ENCODE measurements at regions not wholly inside any gene's neighbourhood (a gene's known extent, or its start where the extent isn't known, plus 50 kb on each side); places are given as distances from the start of the nearest gene placed in this dataset.

- H3K4me1 ChIP-seq (ENCODE audit: insufficient read depth, low read length) = peaks cover 10% of the 10 kb centered on the region; the same call in 1 of the 2 replicates
- BruUV-seq (replicated peaks) = no TSS peak
- H2AFZ ChIP-seq (ENCODE audit: low read length) = no peak overlapping the region
- no peaks in the 10 kb centered on the region for H3F3A ChIP-seq (ENCODE audit: low read length, unreplicated experiment)
- no peak for ATAC-seq
- no peaks in the 10 kb centered on the region for H3K9me3 ChIP-seq (ENCODE audit: low read length)
- H3K27ac ChIP-seq (ENCODE audit: low read length) = no peak overlapping the region
- no peaks in the 10 kb centered on the region for H3K79me2 ChIP-seq (ENCODE audit: low read length)
- no peak overlapping the region for H3K4me3 ChIP-seq (ENCODE audit: low read length)
- TF ChIP-seq EZH2phosphoT487 (IDR thresholded peaks at IDR 0.05; ENCODE audit: borderline replicate concordance, low read length) = no peak
- TF ChIP-seq CTCF (conservative IDR thresholded peaks at IDR 0.05; ENCODE audit: low read depth, low read length) = no peak
- TF ChIP-seq EZH2 (IDR thresholded peaks at IDR 0.05; ENCODE audit: low read length, unreplicated experiment) = no peak
- H3K36me3 ChIP-seq (ENCODE audit: low read depth, low read length) = no peaks in the 10 kb centered on the region
- ChIA-PET POLR2A (ENCODE audit: unreplicated experiment) (no interaction called here), CTCF (no interaction called here)
- no peaks in the 10 kb centered on the region for H3K9me2 ChIP-seq (replicated peaks; ENCODE audit: low read length)
- intact Hi-C loops (cut with micrococcal nuclease) = no loop called here
- H4K20me1 ChIP-seq (ENCODE audit: low read length) = no peaks in the 10 kb centered on the region
- H3K9ac ChIP-seq (ENCODE audit: low read length) = no peak overlapping the region
- no peak for DNase-seq
- no peak overlapping the region for H3K4me2 ChIP-seq (ENCODE audit: low read length)
- H3K27me3 ChIP-seq (ENCODE audit: low read length) = no peaks in the 10 kb centered on the region
Measured at GRCh38 chr18:39524370-39524769, 1958.8 kb upstream of the CELF4 start.

- Histone ChIP-seq H3F3A (ENCODE audit: low read length, unreplicated experiment) (no peaks in the 10 kb centered on the region), H3K9me3 (ENCODE audit: low read length) (no peaks in the 10 kb centered on the region), H3K9ac (ENCODE audit: low read length) (no peak overlapping the region), H3K36me3 (ENCODE audit: low read depth, low read length) (no peaks in the 10 kb centered on the region), H3K4me3 (ENCODE audit: low read length) (no peak overlapping the region), H3K4me1 (ENCODE audit: insufficient read depth, low read length) (peaks cover 10% of the 10 kb centered on the region; the same call in 1 of the 2 replicates), H3K27ac (ENCODE audit: low read length) (peak overlapping the region; percentile 13; the same call in 1 of the 2 replicates), H3K79me2 (ENCODE audit: low read length) (no peaks in the 10 kb centered on the region), H4K20me1 (ENCODE audit: low read length) (no peaks in the 10 kb centered on the region), H3K27me3 (ENCODE audit: low read length) (no peaks in the 10 kb centered on the region), H3K4me2 (ENCODE audit: low read length) (no peak overlapping the region), H2AFZ (ENCODE audit: low read length) (no peak overlapping the region), H3K9me2 (replicated peaks; ENCODE audit: low read length) (no peaks in the 10 kb centered on the region)
- intact Hi-C loops (cut with micrococcal nuclease) = no loop called here
- ChIA-PET POLR2A (ENCODE audit: unreplicated experiment) (interaction anchor here (0.6 kb wide), 1 partner anchor 294 kb away, joined by 3 read pairs; no protein-coding TSS in a partner anchor), CTCF (no interaction called here)
- peak; percentile 95 for ATAC-seq
- TF ChIP-seq EZH2phosphoT487 (IDR thresholded peaks at IDR 0.05; ENCODE audit: borderline replicate concordance, low read length) = no peak
- no peak for TF ChIP-seq EZH2 (IDR thresholded peaks at IDR 0.05; ENCODE audit: low read length, unreplicated experiment)
- no peak for TF ChIP-seq CTCF (conservative IDR thresholded peaks at IDR 0.05; ENCODE audit: low read depth, low read length)
- BruUV-seq (replicated peaks) = no TSS peak
- DNase-seq = peak; percentile 47
Measured at GRCh38 chr18:39523281-39523680, 1957.7 kb upstream of the CELF4 start.

GRCh38 chr18:39521164-39521563, 1955.6 kb upstream of the CELF4 start:
- ATAC-seq (no peak), DNase-seq (no peak)
- Histone ChIP-seq H3K79me2 (ENCODE audit: low read length) (no peaks in the 10 kb centered on the region), H3K4me1 (ENCODE audit: insufficient read depth, low read length) (peaks cover 10% of the 10 kb centered on the region; the same call in 1 of the 2 replicates), H3K4me3 (ENCODE audit: low read length) (no peak overlapping the region), H3K9ac (ENCODE audit: low read length) (no peak overlapping the region), H3K9me3 (ENCODE audit: low read length) (no peaks in the 10 kb centered on the region), H3K4me2 (ENCODE audit: low read length) (no peak overlapping the region), H3F3A (ENCODE audit: low read length, unreplicated experiment) (no peaks in the 10 kb centered on the region), H3K36me3 (ENCODE audit: low read depth, low read length) (no peaks in the 10 kb centered on the region), H3K27ac (ENCODE audit: low read length) (no peak overlapping the region), H3K9me2 (replicated peaks; ENCODE audit: low read length) (no peaks in the 10 kb centered on the region), H4K20me1 (ENCODE audit: low read length) (no peaks in the 10 kb centered on the region), H2AFZ (ENCODE audit: low read length) (no peak overlapping the region), H3K27me3 (ENCODE audit: low read length) (no peaks in the 10 kb centered on the region)
- no peak for TF ChIP-seq EZH2phosphoT487 (IDR thresholded peaks at IDR 0.05; ENCODE audit: borderline replicate concordance, low read length)
- TF ChIP-seq EZH2 (IDR thresholded peaks at IDR 0.05; ENCODE audit: low read length, unreplicated experiment) = no peak
- no peak for TF ChIP-seq CTCF (conservative IDR thresholded peaks at IDR 0.05; ENCODE audit: low read depth, low read length)
- CTCF ChIA-PET = no interaction called here
- no TSS peak for BruUV-seq (replicated peaks)
- POLR2A ChIA-PET (ENCODE audit: unreplicated experiment) = no interaction called here
- intact Hi-C loops (cut with micrococcal nuclease) = no loop called here
